ENCODE measurements at regions not wholly inside any gene's neighbourhood (a gene's known extent, or its start where the extent isn't known, plus 50 kb on each side); places are given as distances from the start of the nearest gene placed in this dataset.

- TF ChIP-seq ZNF558 (CRISPR knock-in tag; IDR thresholded peaks at IDR 0.05; ENCODE audit: borderline replicate concordance) (no peak; the same call in 1 of the 2 replicates), TARDBP (CRISPR knock-in tag; IDR thresholded peaks at IDR 0.05) (peak; percentile 66), ZZZ3 (CRISPR knock-in tag; IDR thresholded peaks at IDR 0.05; ENCODE audit: borderline replicate concordance) (no peak), RARA (CRISPR knock-in tag; IDR thresholded peaks at IDR 0.05) (peak; percentile 76), GABPA (IDR thresholded peaks at IDR 0.05; ENCODE audit: low read depth, low read length) (no peak), GABPA (CRISPR knock-in tag; IDR thresholded peaks at IDR 0.05; ENCODE audit: low read depth) (peak; percentile 64), ZSCAN30 (CRISPR knock-in tag; IDR thresholded peaks at IDR 0.05) (no peak), FOSL1 (CRISPR knock-in tag; IDR thresholded peaks at IDR 0.05; ENCODE audit: borderline replicate concordance) (no peak), ZNF607 (CRISPR knock-in tag; IDR thresholded peaks at IDR 0.05; ENCODE audit: borderline replicate concordance) (peak; percentile 39; the same call in 1 of the 2 replicates)
- TF ChIP-seq, protein P1, sequence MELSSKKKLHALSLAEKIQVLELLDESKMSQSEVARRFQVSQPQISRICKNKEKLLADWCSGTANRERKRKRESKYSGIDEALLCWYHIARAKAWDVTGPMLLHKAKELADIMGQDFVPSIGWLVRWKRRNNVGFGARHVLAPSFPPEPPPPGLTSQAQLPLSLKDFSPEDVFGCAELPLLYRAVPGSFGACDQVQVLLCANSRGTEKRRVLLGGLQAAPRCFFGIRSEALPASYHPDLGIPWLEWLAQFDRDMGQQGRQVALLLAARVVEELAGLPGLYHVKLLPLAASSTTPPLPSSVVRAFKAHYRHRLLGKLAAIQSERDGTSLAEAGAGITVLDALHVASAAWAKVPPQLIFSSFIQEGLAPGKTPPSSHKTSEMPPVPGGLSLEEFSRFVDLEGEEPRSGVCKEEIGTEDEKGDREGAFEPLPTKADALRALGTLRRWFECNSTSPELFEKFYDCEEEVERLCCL (CRISPR knock-in tag; IDR thresholded peaks at IDR 0.05; ENCODE audit: borderline replicate concordance), result no peak
- TF ChIP-seq, protein P2, sequence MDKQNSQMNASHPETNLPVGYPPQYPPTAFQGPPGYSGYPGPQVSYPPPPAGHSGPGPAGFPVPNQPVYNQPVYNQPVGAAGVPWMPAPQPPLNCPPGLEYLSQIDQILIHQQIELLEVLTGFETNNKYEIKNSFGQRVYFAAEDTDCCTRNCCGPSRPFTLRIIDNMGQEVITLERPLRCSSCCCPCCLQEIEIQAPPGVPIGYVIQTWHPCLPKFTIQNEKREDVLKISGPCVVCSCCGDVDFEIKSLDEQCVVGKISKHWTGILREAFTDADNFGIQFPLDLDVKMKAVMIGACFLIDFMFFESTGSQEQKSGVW (CRISPR knock-in tag; IDR thresholded peaks at IDR 0.05; ENCODE audit: borderline replicate concordance), result no peak
- TF ChIP-seq, protein P3, sequence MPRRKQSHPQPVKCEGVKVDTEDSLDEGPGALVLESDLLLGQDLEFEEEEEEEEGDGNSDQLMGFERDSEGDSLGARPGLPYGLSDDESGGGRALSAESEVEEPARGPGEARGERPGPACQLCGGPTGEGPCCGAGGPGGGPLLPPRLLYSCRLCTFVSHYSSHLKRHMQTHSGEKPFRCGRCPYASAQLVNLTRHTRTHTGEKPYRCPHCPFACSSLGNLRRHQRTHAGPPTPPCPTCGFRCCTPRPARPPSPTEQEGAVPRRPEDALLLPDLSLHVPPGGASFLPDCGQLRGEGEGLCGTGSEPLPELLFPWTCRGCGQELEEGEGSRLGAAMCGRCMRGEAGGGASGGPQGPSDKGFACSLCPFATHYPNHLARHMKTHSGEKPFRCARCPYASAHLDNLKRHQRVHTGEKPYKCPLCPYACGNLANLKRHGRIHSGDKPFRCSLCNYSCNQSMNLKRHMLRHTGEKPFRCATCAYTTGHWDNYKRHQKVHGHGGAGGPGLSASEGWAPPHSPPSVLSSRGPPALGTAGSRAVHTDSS (CRISPR knock-in tag; conservative IDR thresholded peaks at IDR 0.05), result no peak
- TF ChIP-seq, protein P4, sequence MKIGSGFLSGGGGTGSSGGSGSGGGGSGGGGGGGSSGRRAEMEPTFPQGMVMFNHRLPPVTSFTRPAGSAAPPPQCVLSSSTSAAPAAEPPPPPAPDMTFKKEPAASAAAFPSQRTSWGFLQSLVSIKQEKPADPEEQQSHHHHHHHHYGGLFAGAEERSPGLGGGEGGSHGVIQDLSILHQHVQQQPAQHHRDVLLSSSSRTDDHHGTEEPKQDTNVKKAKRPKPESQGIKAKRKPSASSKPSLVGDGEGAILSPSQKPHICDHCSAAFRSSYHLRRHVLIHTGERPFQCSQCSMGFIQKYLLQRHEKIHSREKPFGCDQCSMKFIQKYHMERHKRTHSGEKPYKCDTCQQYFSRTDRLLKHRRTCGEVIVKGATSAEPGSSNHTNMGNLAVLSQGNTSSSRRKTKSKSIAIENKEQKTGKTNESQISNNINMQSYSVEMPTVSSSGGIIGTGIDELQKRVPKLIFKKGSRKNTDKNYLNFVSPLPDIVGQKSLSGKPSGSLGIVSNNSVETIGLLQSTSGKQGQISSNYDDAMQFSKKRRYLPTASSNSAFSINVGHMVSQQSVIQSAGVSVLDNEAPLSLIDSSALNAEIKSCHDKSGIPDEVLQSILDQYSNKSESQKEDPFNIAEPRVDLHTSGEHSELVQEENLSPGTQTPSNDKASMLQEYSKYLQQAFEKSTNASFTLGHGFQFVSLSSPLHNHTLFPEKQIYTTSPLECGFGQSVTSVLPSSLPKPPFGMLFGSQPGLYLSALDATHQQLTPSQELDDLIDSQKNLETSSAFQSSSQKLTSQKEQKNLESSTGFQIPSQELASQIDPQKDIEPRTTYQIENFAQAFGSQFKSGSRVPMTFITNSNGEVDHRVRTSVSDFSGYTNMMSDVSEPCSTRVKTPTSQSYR (CRISPR knock-in tag; IDR thresholded peaks at IDR 0.05; ENCODE audit: borderline replicate concordance), result peak; percentile 54
Measured at GRCh38 chr6:167559675-167560479, 235.0 kb downstream of the TTLL2 start (continued).
